RCC 7860 (cell line): ENCODE measurements at regions not wholly inside any gene's neighbourhood (a gene's known extent, or its start where the extent isn't known, plus 50 kb on each side); places are given as distances from the start of the nearest gene placed in this dataset.
A peak's percentile ranks its signal among the peaks of the same experiment; 100 is the strongest.
"Not testable (repeated sequence)": the region's sequence is repeated elsewhere in the genome, so short reads cannot be mapped to it uniquely, and the experiment has no call there.

Source experiments
- DNase-seq: peaks from one replicate; pipeline ENCODE4 v3.0.0-alpha.2; 2015; ENCODE audit warnings: low spot score
- FAIRE-seq: peaks from 2 replicates; lab custom pipeline; 2012; peaks lifted over from hg19 to GRCh38; lab: Jason Lieb, UNC

GRCh38 chr2:238502088-238502810 is 75.5 kb downstream of the ASB1 start:
- DNase-seq (no peak), FAIRE-seq (no peak)

GRCh38 chr2:238502956-238503791 is 76.4 kb downstream of the ASB1 start:
- DNase-seq: no peak
- no peak for FAIRE-seq

DNA sequence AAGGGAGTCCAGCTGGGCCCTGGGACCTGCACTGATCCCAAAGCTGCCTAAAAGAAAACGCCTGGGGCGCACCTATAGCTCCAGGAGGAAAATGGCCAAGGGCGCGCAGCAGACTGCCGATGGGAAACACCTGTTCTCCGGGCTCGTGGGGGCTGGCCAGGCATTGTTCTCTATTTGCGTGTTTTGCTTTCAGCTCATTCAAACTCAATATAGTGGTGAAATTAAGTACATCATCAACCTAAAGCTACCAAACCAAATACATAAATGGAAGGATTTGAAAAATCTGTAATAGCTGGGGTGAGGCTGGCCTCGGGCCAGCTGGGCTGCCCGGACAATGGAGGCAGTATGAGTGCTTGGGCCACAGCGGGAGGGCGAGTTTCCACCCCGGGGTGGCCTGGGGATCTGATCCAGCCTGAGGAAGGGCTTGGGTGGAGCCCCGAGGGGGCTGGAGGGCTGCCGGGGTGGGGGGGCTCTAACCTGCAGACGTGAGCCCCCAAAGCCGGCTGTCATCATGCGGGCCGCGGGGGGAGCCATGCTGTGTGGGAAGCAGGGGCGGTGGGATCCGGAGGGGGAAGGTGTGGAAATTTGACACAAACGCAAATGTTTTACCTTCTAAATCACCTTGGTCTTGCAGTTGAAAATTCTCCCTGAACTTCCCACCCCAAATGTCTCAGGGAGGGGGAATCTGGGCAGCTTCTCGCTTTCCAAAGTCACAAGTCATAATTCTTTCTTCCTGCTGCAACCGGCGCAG is 77.6 kb downstream of the ASB1 start:
- no peak for DNase-seq
- FAIRE-seq: no peak

- DNase-seq (peak; percentile 23), FAIRE-seq (no peak)
Measured at GRCh38 chr2:238505119-238505891, 78.6 kb downstream of the ASB1 start.

- DNase-seq: no peak
- FAIRE-seq: no peak
Measured at GRCh38 chr2:238505892-238506280, 79.2 kb downstream of the ASB1 start.

- DNase-seq (no peak), FAIRE-seq (no peak)
Measured at GRCh38 chr2:238506371-238507068, 79.8 kb downstream of the ASB1 start.

- DNase-seq: no peak
- FAIRE-seq: no peak
Measured at GRCh38 chr2:238507836-238508235, 81.1 kb downstream of the ASB1 start.

DNA sequence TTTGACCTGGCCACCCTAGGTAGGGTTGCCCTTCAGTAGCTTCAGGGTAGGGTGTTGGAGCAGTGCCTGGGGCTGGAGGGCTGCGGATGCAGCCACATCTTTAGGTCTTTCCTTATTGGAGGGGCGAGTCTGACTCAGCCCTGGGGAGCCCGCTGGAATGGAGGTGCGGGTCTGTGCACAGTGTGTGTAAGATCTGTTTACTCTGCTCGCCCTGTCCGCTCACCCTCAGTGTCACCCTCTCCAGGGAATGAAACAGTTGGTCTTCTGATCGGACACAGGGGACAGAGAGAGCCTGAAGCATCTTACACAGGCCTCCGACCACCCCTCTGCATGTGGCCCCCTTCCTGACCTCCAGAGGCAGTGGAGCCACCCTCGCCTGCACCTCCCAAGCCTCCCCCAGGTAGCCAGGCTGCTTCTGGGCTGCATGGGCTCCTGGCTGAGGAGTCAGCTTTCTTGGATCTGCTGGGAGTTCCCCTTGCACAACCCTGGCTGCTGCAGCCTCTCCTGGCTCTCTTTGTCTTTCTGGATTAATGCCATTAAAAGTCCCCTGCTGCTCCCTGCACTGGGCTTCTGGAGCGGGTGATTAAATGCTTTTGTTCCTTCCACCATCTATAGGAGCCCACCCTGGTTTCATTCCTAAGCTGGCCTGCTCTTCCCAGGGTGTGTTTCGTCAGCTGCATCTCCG is 82.6 kb downstream of the ASB1 start:
- DNase-seq: no peak
- FAIRE-seq: no peak

DNA sequence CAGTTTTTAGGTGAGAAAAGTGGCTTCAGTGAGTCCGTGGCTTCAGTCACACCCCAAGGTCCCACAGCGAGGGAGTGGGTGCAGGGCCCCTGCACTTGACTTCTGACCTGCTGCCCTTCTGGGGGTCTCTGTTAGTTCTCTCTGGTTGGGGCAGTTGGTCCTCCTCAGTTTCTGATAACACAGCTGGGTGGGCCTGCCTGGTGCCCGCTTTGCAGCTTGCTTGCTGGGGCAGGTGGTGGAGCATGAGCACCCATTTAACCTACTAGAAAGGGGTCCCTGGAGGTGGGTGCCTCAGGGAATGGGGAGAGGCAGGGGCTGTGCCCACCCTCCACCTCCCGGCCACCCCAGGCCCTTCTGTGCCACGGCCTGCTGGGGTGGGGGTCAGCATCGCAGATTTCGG is 83.2 kb downstream of the ASB1 start:
- no peak for FAIRE-seq
- DNase-seq: no peak

GRCh38 chr2:238510911-238511613 is 84.3 kb downstream of the ASB1 start:
- DNase-seq: no peak
- FAIRE-seq: no peak

DNA sequence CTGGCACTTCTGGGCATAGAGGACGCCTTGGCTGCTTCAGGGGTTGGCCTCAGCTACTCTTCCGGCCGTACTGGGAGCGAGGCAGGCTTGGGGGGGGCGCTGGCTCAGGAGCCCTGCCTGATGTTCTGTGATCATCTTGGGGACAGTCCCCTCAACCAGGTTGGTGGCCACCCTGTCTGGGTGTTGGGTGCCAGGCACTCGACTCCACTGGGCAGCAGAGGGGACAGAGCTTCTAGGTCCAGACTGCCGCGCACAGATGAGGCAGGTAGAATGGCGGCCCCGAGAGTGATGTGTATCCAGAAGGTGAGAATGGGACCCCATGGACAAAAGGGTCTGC is 84.9 kb downstream of the ASB1 start:
- FAIRE-seq (no peak), DNase-seq (no peak)

GRCh38 chr2:238512247-238512867 is 85.6 kb downstream of the ASB1 start:
- DNase-seq (no peak), FAIRE-seq (no peak)

- FAIRE-seq: no peak
- DNase-seq: no peak
Measured at GRCh38 chr2:238513346-238513745, 86.6 kb downstream of the ASB1 start.

DNA sequence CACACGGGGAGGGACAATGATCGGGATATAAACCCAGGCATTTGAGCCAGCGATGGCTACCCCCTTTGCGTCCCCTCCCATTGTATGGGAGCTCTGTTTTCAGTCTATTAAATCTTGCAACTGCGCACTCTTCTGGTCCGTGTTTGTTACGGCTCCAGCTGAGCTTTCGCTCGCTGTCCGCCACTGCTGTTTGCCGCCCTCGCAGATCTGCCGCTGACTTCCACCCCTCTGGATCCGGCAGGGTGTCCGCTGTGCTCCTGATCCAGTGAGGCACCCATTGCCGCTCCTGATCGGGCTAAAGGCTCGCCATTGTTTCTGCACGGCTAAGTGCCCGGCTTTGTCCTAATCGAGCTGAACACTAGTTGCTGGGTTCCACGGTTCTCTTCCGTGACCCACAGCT is 87.3 kb downstream of the ASB1 start:
- not testable (repeated sequence) for DNase-seq, FAIRE-seq

DNA sequence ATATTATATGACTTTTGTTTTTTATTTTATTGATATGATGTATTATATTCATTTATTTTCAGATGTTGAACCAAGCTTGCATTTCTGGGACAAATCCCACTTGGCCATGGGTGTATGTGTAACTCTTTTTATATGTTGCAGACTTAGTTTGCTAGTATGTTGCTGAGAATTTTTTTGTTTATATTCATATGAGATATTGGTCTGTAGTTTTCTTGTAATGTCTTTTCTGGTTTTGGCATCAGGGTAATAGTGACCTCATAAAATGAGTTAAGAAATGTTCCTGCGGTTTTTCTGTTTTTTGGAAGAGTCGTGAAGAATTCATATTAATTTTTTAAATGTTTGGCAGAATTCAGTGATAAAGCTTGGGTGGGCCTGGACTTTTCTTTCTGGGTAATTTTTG is 88.7 kb downstream of the ASB1 start:
- no peak for FAIRE-seq
- DNase-seq: no peak

DNA sequence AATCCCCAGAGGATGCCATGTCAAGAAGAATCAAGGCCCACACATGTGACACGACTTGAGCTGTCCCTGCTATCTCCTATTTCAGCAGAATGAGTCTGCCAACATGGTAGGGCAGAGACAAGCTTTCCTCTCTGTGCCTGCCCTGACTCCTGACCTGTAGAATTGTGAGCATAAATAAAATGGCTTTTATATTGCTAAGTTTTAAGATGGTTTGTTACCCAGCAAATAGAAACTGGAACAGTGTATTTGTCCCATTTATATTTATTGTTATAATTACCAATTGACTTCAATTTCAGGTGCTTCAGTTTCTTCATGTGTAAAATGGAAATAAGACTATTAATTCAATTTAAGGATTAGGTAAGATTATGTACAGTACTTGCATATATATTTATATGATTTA is 90.5 kb downstream of the ASB1 start:
- FAIRE-seq (no peak), DNase-seq (no peak)

DNA sequence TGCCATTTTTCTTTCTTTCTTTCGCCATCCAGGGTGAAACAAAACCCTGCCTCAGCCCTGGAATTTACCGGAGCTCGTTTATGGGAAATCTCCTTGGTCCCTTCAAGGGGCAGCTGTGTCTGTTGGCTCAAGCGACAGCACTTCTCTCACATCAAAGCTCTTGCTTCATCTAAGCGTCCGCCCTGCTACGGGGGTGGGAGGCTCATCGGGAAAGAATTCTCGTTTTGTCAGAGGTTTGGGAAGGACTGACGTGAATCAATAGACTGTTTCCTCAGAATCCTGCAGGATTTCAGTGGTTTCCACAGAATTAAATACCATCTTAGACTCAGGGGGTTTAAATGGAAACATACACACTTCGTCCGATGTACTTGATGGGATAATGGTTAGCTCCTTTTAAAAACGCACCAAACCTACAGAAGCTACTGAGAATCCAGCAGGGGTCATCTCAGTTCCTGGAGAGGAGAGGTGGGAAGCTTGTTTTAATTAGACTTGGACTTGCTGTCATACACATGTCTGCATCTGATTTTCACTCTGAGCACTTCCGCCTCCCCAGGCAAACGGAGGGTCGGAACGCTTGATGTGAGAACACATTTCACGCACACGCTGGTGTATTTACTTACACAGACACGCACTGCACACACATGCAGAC is 91.6 kb downstream of the ASB1 start:
- FAIRE-seq: no peak
- DNase-seq: no peak

DNA sequence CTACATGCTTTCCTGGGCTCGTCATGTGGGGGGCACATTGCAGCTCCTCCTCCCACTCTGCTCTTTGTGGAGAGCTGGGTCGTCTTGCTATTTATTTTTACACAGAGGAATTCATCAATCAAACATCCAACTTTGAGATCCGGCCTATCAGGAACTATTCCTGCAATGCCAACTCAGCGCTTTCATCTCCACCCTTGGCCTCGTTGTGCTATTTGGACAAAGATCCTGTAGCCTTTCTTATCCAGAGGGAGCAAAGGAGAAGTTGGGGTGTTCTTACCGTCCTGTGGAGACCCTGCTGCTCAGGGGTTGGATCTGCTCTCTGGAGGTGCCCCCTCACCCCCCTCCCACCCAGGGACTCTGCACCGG is 92.1 kb downstream of the ASB1 start:
- DNase-seq (no peak), FAIRE-seq (no peak)
